Naive thymus-derived CD4-positive, alpha-beta T cell (primary cell): ENCODE measurements at regions not wholly inside any gene's neighbourhood (a gene's known extent, or its start where the extent isn't known, plus 50 kb on each side); places are given as distances from the start of the nearest gene placed in this dataset.

Experiments used
- ATAC-seq: fragments of 150-1000 bp; cut with Tn5 transposase; 2 replicates; pipeline ENCODE4 v1.10.0; 2021; ENCODE audit warnings: mild to moderate bottlenecking, moderate library complexity
- CTCF ChIA-PET: fragments of 350-600 bp; sonication (Branson Sonifier 250); formaldehyde crosslinking; loops from one replicate; lab custom pipeline; 2021; ENCODE audit warnings: antibody characterized with exemption; lab: Charles Lee
- POLR2A ChIA-PET: fragments of 350-600 bp; sonication (Branson Sonifier 250); formaldehyde crosslinking; loops from one replicate; lab custom pipeline; 2021; ENCODE audit warnings: antibody characterized with exemption, inconsistent platforms; lab: Charles Lee
- DNase-seq, 9 donors: peaks; one replicate each; pipeline versions ENCODE4 v3.0.0 to v3.0.0-alpha.2; 2020 to 2022; ENCODE audit warnings: mixed read lengths in 1 of 9
- H3K27ac ChIP-seq: one replicate; pipeline ENCODE4 v1.7.0; 2013; ENCODE audit warnings: mild to moderate bottlenecking, low read depth, low read length, moderate library complexity
- H3K27me3 ChIP-seq, 2 donors: one replicate each; pipeline ENCODE4 v1.7.0; 2013; ENCODE audit warnings: low read length in 2 of 2, mild to moderate bottlenecking in 2 of 2, moderate library complexity in 2 of 2; ENCODE audit not compliant: control insufficient read depth in 2 of 2, insufficient read depth in 2 of 2
- H3K36me3 ChIP-seq, 3 experiments: 1 replicate in 2 of 3; 2 replicates in 1 of 3; pipeline ENCODE4 v1.7.0; 2013; ENCODE audit warnings: low read length in 3 of 3, mild to moderate bottlenecking in 3 of 3, moderate library complexity in 1 of 3; ENCODE audit not compliant: insufficient read depth in 3 of 3, control insufficient read depth in 2 of 3
- H3K4me1 ChIP-seq, 2 donors: one replicate each; pipeline ENCODE4 v1.7.0; 2013; ENCODE audit warnings: low read length in 2 of 2, mild to moderate bottlenecking in 2 of 2, moderate library complexity in 1 of 2; ENCODE audit not compliant: control insufficient read depth in 2 of 2, insufficient read depth in 2 of 2
- H3K4me3 ChIP-seq: 2 replicates; pipeline ENCODE4 v1.7.0; 2013; ENCODE audit warnings: mild to moderate bottlenecking, low read length
- H3K9me3 ChIP-seq, 3 experiments: 1 replicate in 2 of 3; 2 replicates in 1 of 3; pipeline ENCODE4 v1.7.0; 2013; ENCODE audit warnings: low read length in 3 of 3; ENCODE audit not compliant: control insufficient read depth in 2 of 3
- H3K27ac Mint-ChIP-seq, 9 donors: one replicate each; pipeline ENCODE4 v1.8.0; 2020 to 2022; ENCODE audit warnings: mixed read lengths in 9 of 9, mild to moderate bottlenecking in 8 of 9, moderate library complexity in 5 of 9, inconsistent platforms in 2 of 9
- H3K27me3 Mint-ChIP-seq, 5 donors: one replicate each; pipeline ENCODE4 v1.8.0; 2021 to 2022; ENCODE audit warnings: mixed read lengths in 5 of 5, mild to moderate bottlenecking in 1 of 5
- H3K36me3 Mint-ChIP-seq, 5 donors: one replicate each; pipeline ENCODE4 v1.8.0; 2020 to 2022; ENCODE audit warnings: mixed read lengths in 5 of 5, mild to moderate bottlenecking in 3 of 5, inconsistent platforms in 1 of 5
- H3K4me1 Mint-ChIP-seq, 7 donors: one replicate each; pipeline ENCODE4 v1.8.0; 2020 to 2022; ENCODE audit warnings: mixed read lengths in 7 of 7, mild to moderate bottlenecking in 3 of 7, inconsistent platforms in 1 of 7
- H3K4me3 Mint-ChIP-seq, 10 donors: one replicate each; pipeline ENCODE4 v1.8.0; 2020 to 2022; ENCODE audit warnings: mild to moderate bottlenecking in 10 of 10, mixed read lengths in 10 of 10, moderate library complexity in 6 of 10, inconsistent platforms in 2 of 10
- H3K9me3 Mint-ChIP-seq, 11 donors: one replicate each; pipeline ENCODE4 v1.8.0; 2020 to 2022; ENCODE audit warnings: mixed read lengths in 11 of 11, mild to moderate bottlenecking in 4 of 11, inconsistent platforms in 1 of 11, moderate library complexity in 1 of 11
- intact Hi-C, 2 donors: fragments of 100-400 bp; cut with micrococcal nuclease; formaldehyde crosslinking; loops; one replicate each; pipeline ENCODE4 v1.15.1; 2023

- H3K27ac Mint-ChIP-seq = no peak overlapping the region
- Histone ChIP-seq H3K27me3 (peaks cover 0 to 3% of the 10 kb centered on the region in 2 donors), H3K9me3 (no peaks in the 10 kb centered on the region), H3K4me3 (no peak overlapping the region), H3K27ac (no peak overlapping the region), H3K36me3 (no peaks in the 10 kb centered on the region), H3K4me1 (no peaks in the 10 kb centered on the region)
- no peaks in the 10 kb centered on the region for H3K9me3 Mint-ChIP-seq
- POLR2A ChIA-PET = no interaction called here
- peaks cover 0 to 16% (median 0%) of the 10 kb centered on the region in 5 donors for H3K27me3 Mint-ChIP-seq
- CTCF ChIA-PET = no interaction called here
- ATAC-seq = no peak
- DNase-seq = no peak
- H3K36me3 Mint-ChIP-seq = no peaks in the 10 kb centered on the region
- no peak overlapping the region for H3K4me3 Mint-ChIP-seq
- no peaks in the 10 kb centered on the region for H3K4me1 Mint-ChIP-seq
- intact Hi-C loops = no loop called here
These were observed 140.5 kb upstream of the ANKH start for GRCh38 chr5:15012061-15012460.

- DNase-seq = no peak
- no peak overlapping the region for H3K4me3 Mint-ChIP-seq
- H3K36me3 ChIP-seq = no peaks in the 10 kb centered on the region
- H3K27ac Mint-ChIP-seq = no peak overlapping the region
- ATAC-seq = no peak
- peaks cover 0 to 3% of the 10 kb centered on the region in 2 donors for H3K27me3 ChIP-seq
- no peaks in the 10 kb centered on the region for H3K4me1 ChIP-seq
- no peaks in the 10 kb centered on the region for H3K9me3 Mint-ChIP-seq
- H3K4me3 ChIP-seq = no peak overlapping the region
- peaks cover 0 to 2% (median 0%) of the 10 kb centered on the region in 7 donors for H3K4me1 Mint-ChIP-seq
- H3K36me3 Mint-ChIP-seq = no peaks in the 10 kb centered on the region
- H3K27ac ChIP-seq = no peak overlapping the region
- intact Hi-C loops = no loop called here
- ChIA-PET CTCF (interaction anchor here (0.6 to 2.1 kb wide), 4 partner anchors 18 to 600 kb away, joined by 3 to 9 read pairs (median 4); no protein-coding TSS in a partner anchor), POLR2A (no interaction called here)
- H3K27me3 Mint-ChIP-seq = peaks cover 0 to 23% (median 0%) of the 10 kb centered on the region in 5 donors
- H3K9me3 ChIP-seq = no peaks in the 10 kb centered on the region
These were observed 139.4 kb upstream of the ANKH start for GRCh38 chr5:15010936-15011335.

- no peaks in the 10 kb centered on the region for H3K4me1 ChIP-seq
- Mint-ChIP-seq H3K27me3 (peaks cover 0 to 29% (median 0%) of the 10 kb centered on the region in 5 donors), H3K27ac (no peak overlapping the region), H3K4me3 (no peak overlapping the region), H3K9me3 (no peaks in the 10 kb centered on the region), H3K4me1 (peaks cover 0 to 2% (median 0%) of the 10 kb centered on the region in 7 donors), H3K36me3 (no peaks in the 10 kb centered on the region)
- no peaks in the 10 kb centered on the region for H3K36me3 ChIP-seq
- CTCF ChIA-PET = interaction anchor here (1.0 to 2.1 kb wide), 5 partner anchors 9 to 324 kb away, joined by 4 to 9 read pairs (median 5); no protein-coding TSS in a partner anchor
- H3K27ac ChIP-seq = no peak overlapping the region
- POLR2A ChIA-PET = no interaction called here
- H3K4me3 ChIP-seq = no peak overlapping the region
- ATAC-seq (no peak), DNase-seq (no peak)
- intact Hi-C loops = no loop called here
- no peaks in the 10 kb centered on the region for H3K9me3 ChIP-seq
- peaks cover 0 to 3% of the 10 kb centered on the region in 2 donors for H3K27me3 ChIP-seq
These were observed 137.8 kb upstream of the ANKH start for GRCh38 chr5:15009420-15009819.

- Histone ChIP-seq H3K27me3 (peaks cover 0 to 3% of the 10 kb centered on the region in 2 donors), H3K4me1 (no peaks in the 10 kb centered on the region), H3K4me3 (no peak overlapping the region), H3K27ac (no peak overlapping the region), H3K36me3 (no peaks in the 10 kb centered on the region), H3K9me3 (no peaks in the 10 kb centered on the region)
- Mint-ChIP-seq H3K27ac (no peak overlapping the region), H3K4me3 (no peak overlapping the region), H3K36me3 (no peaks in the 10 kb centered on the region), H3K9me3 (no peaks in the 10 kb centered on the region), H3K27me3 (peaks cover 0 to 31% (median 0%) of the 10 kb centered on the region in 5 donors), H3K4me1 (peaks cover 0 to 2% (median 0%) of the 10 kb centered on the region in 7 donors)
- ChIA-PET CTCF (interaction anchor here (1.0 to 2.1 kb wide), 3 partner anchors 52 to 324 kb away, joined by 4 to 9 read pairs (median 5); no protein-coding TSS in a partner anchor), POLR2A (no interaction called here)
- intact Hi-C loops = no loop called here
- no peak for DNase-seq
- no peak for ATAC-seq
These were observed 137.3 kb upstream of the ANKH start for GRCh38 chr5:15008921-15009320.

GRCh38 chr5:15008476-15008875, 136.9 kb upstream of the ANKH start:
- H3K4me1 Mint-ChIP-seq = peaks cover 0 to 5% (median 0%) of the 10 kb centered on the region in 7 donors
- Histone ChIP-seq H3K4me1 (no peaks in the 10 kb centered on the region), H3K36me3 (no peaks in the 10 kb centered on the region), H3K27ac (no peak overlapping the region), H3K4me3 (no peak overlapping the region), H3K27me3 (peaks cover 0 to 3% of the 10 kb centered on the region in 2 donors), H3K9me3 (no peaks in the 10 kb centered on the region)
- ChIA-PET POLR2A (no interaction called here), CTCF (interaction anchor here (1.8 to 2.1 kb wide), 2 partner anchors 280 to 323 kb away, joined by 5 to 9 read pairs; no protein-coding TSS in a partner anchor)
- ATAC-seq (no peak), DNase-seq (no peak)
- peaks cover 0 to 31% (median 0%) of the 10 kb centered on the region in 5 donors for H3K27me3 Mint-ChIP-seq
- H3K4me3 Mint-ChIP-seq = no peak overlapping the region
- no peaks in the 10 kb centered on the region for H3K9me3 Mint-ChIP-seq
- no peak overlapping the region for H3K27ac Mint-ChIP-seq
- no peaks in the 10 kb centered on the region for H3K36me3 Mint-ChIP-seq
- intact Hi-C loops = no loop called here

- intact Hi-C loops = no loop called here
- no peaks in the 10 kb centered on the region for H3K9me3 Mint-ChIP-seq
- Histone ChIP-seq H3K36me3 (no peaks in the 10 kb centered on the region), H3K27ac (no peak overlapping the region), H3K27me3 (peaks cover 0 to 3% of the 10 kb centered on the region in 2 donors), H3K9me3 (no peaks in the 10 kb centered on the region), H3K4me3 (no peak overlapping the region), H3K4me1 (no peaks in the 10 kb centered on the region)
- ATAC-seq (no peak), DNase-seq (no peak)
- H3K27me3 Mint-ChIP-seq = peaks cover 0 to 28% (median 0%) of the 10 kb centered on the region in 5 donors
- CTCF ChIA-PET = no interaction called here
- H3K36me3 Mint-ChIP-seq = no peaks in the 10 kb centered on the region
- H3K4me1 Mint-ChIP-seq = peaks cover 0 to 7% (median 0%) of the 10 kb centered on the region in 7 donors
- no peak overlapping the region for H3K27ac Mint-ChIP-seq
- no peak overlapping the region for H3K4me3 Mint-ChIP-seq
- POLR2A ChIA-PET = no interaction called here
These were observed 136.1 kb upstream of the ANKH start for GRCh38 chr5:15007646-15008045.

GRCh38 chr5:15004506-15004905, 132.9 kb upstream of the ANKH start:
- H3K27ac Mint-ChIP-seq = no peak overlapping the region
- intact Hi-C loops = loop anchor here in 1 of 2 donors (5.0 kb wide), 1 partner anchor 637 kb away; no protein-coding TSS in a partner anchor
- ChIA-PET CTCF (interaction anchor here (1.0 to 5.3 kb wide), 8 partner anchors 24 to 356 kb away, joined by 4 to 36 read pairs (median 7); no protein-coding TSS in a partner anchor), POLR2A (interaction anchor here (0.7 kb wide), 1 partner anchor 338 kb away, joined by 3 read pairs; no protein-coding TSS in a partner anchor)
- Histone ChIP-seq H3K9me3 (no peaks in the 10 kb centered on the region), H3K36me3 (no peaks in the 10 kb centered on the region), H3K4me1 (no peaks in the 10 kb centered on the region), H3K4me3 (no peak overlapping the region), H3K27ac (no peak overlapping the region), H3K27me3 (peaks cover 0 to 3% of the 10 kb centered on the region in 2 donors)
- DNase-seq = no peak
- peaks cover 0 to 1% (median 0%) of the 10 kb centered on the region in 5 donors for H3K36me3 Mint-ChIP-seq
- peaks cover 0 to 33% (median 0%) of the 10 kb centered on the region in 5 donors for H3K27me3 Mint-ChIP-seq
- H3K4me1 Mint-ChIP-seq = peaks cover 0 to 15% (median 0%) of the 10 kb centered on the region in 7 donors
- no peak for ATAC-seq
- H3K9me3 Mint-ChIP-seq = peaks cover 0 to under 1% (median 0%) of the 10 kb centered on the region in 11 donors
- H3K4me3 Mint-ChIP-seq = no peak overlapping the region
